BLaER1 (cell line): ENCODE measurements at regions not wholly inside any gene's neighbourhood (a gene's known extent, or its start where the extent isn't known, plus 50 kb on each side); places are given as distances from the start of the nearest gene placed in this dataset.

Experiments
- H3K27ac ChIP-seq: shearing (Covaris generic); formaldehyde crosslinking; 2 replicates; pipeline ENCODE4 v1.8.1; 2022
- H3K27me3 ChIP-seq: shearing (Covaris generic); formaldehyde crosslinking; 2 replicates; pipeline ENCODE4 v1.8.1; 2022
- H3K36me3 ChIP-seq: shearing (Covaris generic); formaldehyde crosslinking; 2 replicates; pipeline ENCODE4 v1.8.1; 2022
- H3K4me1 ChIP-seq: shearing (Covaris generic); formaldehyde crosslinking; 2 replicates; pipeline ENCODE4 v1.8.1; 2022
- H3K4me2 ChIP-seq: shearing (Covaris generic); formaldehyde crosslinking; 2 replicates; pipeline ENCODE4 v1.8.1; 2022
- H3K4me3 ChIP-seq: shearing (Covaris generic); formaldehyde crosslinking; 2 replicates; pipeline ENCODE4 v1.8.1; 2022
- H3K9ac ChIP-seq: shearing (Covaris generic); formaldehyde crosslinking; 2 replicates; pipeline ENCODE4 v1.8.1; 2022
- H3K9me3 ChIP-seq: shearing (Covaris generic); formaldehyde crosslinking; 2 replicates; pipeline ENCODE4 v1.8.1; 2022
- H4K20me1 ChIP-seq: shearing (Covaris generic); formaldehyde crosslinking; 2 replicates; pipeline ENCODE4 v1.8.1; 2022
- Cebpa-rat ChIP-seq: shearing (Covaris generic); IDR thresholded peaks from 2 replicates; pipeline ENCODE4 v1.8.1; 2022

DNA sequence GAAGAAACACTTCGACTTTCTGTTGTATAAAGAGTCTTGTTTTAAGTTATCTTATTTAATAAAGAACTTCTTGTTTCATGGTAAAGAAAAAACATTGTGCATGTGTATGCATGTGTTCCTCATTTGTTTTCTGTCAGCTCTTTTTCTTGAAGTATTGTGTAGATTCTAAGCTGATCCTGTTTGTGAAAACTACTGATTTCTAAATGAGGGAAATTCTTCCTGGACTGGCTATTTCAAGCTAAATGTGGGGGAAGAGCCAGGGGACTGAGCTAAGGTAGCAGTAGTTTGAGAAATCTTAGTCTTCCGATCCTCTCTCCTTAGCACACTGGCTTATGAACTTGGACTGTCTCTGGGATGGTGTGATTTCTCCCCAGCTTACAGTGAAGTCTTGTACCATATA, 56.4 kb upstream of the RBMS1 start:
- Histone ChIP-seq H3K4me1 (no peaks in the 10 kb centered on the region), H3K4me2 (no peak overlapping the region), H3K4me3 (no peak overlapping the region), H3K36me3 (no peaks in the 10 kb centered on the region), H3K27me3 (no peaks in the 10 kb centered on the region), H4K20me1 (no peaks in the 10 kb centered on the region), H3K9me3 (no peaks in the 10 kb centered on the region), H3K9ac (no peak overlapping the region), H3K27ac (no peak overlapping the region)
- TF ChIP-seq Cebpa-rat: no peak

DNA sequence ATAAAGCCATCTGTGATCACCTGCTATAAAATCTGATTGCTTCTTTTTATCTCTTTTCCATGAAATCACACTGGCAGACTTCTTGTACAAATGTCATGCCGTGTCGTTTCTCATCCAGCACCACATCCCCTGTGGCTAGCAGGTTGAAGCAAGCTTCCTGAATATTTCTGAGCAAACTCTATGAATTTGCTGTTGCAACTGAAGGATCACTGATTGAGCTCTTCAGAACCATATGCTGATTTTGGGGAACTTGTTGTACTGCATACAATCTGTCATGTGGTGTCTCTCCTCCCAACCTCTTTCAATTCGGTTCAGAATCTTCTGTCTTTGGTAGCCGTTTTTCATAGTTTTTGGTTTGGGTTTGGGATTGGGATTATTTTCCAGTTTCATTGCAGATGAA, 57.7 kb upstream of the RBMS1 start:
- no peak overlapping the region for H3K4me2 ChIP-seq
- no peaks in the 10 kb centered on the region for H3K9me3 ChIP-seq
- H3K4me3 ChIP-seq: no peak overlapping the region
- no peak overlapping the region for H3K9ac ChIP-seq
- TF ChIP-seq Cebpa-rat: no peak
- H3K36me3 ChIP-seq: no peaks in the 10 kb centered on the region
- H3K27me3 ChIP-seq: no peaks in the 10 kb centered on the region
- H3K4me1 ChIP-seq: no peaks in the 10 kb centered on the region
- no peak overlapping the region for H3K27ac ChIP-seq
- no peaks in the 10 kb centered on the region for H4K20me1 ChIP-seq

DNA sequence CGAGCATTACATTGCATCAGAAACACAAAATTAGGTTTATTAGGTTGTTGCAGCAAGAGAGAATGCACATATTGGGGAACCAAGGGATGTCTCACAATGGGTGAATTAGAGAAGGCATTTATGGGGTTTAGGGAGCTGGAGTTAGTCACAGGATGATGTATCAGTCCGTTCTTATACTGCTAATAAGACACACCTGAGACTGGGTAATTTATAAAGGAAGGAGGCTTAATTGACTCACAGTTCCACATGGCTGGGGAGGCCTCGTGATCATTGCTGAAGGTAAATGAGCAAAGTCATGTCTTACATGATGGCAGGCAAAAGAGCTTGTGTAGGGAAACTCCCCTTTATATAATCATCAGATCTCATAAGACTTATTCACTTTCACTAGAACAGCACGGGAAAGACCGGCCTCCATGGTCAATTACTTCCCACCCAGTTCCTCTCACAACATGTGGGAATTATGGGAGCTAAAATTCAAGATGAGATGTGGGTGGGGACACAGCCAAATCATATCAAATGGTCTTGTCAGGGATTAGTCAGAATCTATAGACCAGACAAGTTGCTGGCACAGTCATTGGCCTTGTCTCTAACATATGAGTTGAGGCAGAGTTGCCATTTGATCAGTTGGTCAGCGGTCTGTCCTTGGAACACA, 61.9 kb upstream of the RBMS1 start:
- Histone ChIP-seq H3K4me1 (no peaks in the 10 kb centered on the region), H3K9ac (no peak overlapping the region), H3K4me3 (no peak overlapping the region), H3K27me3 (no peaks in the 10 kb centered on the region), H4K20me1 (no peaks in the 10 kb centered on the region), H3K27ac (no peak overlapping the region), H3K36me3 (no peaks in the 10 kb centered on the region), H3K9me3 (no peaks in the 10 kb centered on the region), H3K4me2 (no peak overlapping the region)
- TF ChIP-seq Cebpa-rat: no peak

DNA sequence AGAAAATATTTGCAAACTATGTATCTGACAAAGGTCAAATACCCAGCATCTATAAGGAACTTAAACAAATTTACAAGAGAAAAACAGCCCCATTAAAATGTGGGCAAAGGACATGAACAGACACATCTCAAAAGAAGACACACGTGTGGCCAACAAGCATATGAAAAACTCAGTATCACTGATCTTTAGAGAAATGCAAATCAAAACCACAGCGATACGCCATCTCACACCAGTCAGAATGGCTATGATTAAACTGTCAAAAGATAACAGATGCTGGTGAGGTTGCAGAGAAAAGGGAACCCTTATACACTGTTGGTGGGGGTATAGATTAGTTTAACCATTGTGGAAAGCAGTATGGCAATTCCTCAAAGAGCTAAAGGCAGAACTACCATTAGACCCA, 64.3 kb upstream of the RBMS1 start:
- no peak overlapping the region for H3K4me2 ChIP-seq
- no peak overlapping the region for H3K27ac ChIP-seq
- no peak overlapping the region for H3K9ac ChIP-seq
- H3K9me3 ChIP-seq: no peaks in the 10 kb centered on the region
- TF ChIP-seq Cebpa-rat: no peak
- no peaks in the 10 kb centered on the region for H4K20me1 ChIP-seq
- H3K4me3 ChIP-seq: no peak overlapping the region
- H3K36me3 ChIP-seq: no peaks in the 10 kb centered on the region
- no peaks in the 10 kb centered on the region for H3K27me3 ChIP-seq
- no peaks in the 10 kb centered on the region for H3K4me1 ChIP-seq

DNA sequence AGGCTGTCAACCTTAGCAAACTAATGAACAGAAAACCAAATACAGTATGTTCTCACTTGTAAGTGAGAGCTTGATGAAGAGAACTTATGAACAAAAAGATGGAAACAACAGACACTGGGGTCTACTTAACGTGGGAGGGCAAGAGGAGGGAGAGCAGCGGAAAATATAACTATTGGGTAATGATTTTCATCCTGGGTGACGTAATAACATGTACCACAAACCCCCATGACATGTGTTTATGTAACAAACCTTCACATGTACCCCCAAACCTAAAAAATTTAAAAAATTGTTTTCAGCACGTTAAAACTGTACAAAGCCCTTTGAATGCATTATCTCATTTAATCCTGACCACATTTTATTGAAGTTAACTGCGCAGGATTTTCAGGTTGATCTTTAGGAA, 64.9 kb upstream of the RBMS1 start:
- H3K4me1 ChIP-seq: no peaks in the 10 kb centered on the region
- no peak overlapping the region for H3K4me2 ChIP-seq
- H3K27ac ChIP-seq: no peak overlapping the region
- no peaks in the 10 kb centered on the region for H3K27me3 ChIP-seq
- H3K9me3 ChIP-seq: no peaks in the 10 kb centered on the region
- H3K36me3 ChIP-seq: no peaks in the 10 kb centered on the region
- H3K9ac ChIP-seq: no peak overlapping the region
- no peak for TF ChIP-seq Cebpa-rat
- H4K20me1 ChIP-seq: no peaks in the 10 kb centered on the region
- H3K4me3 ChIP-seq: no peak overlapping the region

DNA sequence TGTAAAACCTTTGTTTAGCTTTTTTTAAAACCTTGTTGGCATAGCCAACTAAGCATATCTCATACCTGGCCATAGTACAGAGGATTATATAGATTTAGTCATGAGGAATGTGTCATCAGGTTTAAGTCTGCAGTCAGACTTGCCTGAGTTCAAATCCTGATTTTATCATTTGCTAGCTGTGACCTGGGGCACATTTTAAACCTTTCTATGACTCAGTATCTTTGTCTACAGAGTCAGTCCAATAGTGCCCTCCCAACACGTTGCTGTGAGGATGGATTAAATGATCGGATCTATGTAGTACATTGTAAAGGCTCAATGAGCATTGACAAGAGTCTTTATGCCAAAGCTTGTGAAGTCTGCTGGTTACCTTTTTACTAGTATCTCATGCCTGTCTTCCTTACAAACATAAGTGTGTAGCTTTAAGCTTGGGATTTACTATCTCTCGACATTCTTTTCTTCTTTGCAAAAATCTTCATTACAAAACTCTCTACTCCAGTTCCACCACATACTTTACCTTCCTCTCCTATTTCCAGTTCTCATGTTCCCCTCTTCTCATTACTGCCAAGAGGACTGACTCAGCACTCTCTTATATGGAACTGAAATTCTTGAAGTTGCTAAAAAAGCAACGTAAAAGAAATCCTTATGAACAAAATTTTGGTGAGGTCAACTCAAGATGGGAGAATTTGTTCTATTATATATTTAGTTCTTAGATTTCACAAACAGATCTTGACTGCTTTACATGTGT, 68.1 kb upstream of the RBMS1 start:
- H3K27me3 ChIP-seq: no peaks in the 10 kb centered on the region
- H4K20me1 ChIP-seq: no peaks in the 10 kb centered on the region
- no peaks in the 10 kb centered on the region for H3K36me3 ChIP-seq
- H3K4me1 ChIP-seq: no peaks in the 10 kb centered on the region
- no peak overlapping the region for H3K4me3 ChIP-seq
- H3K4me2 ChIP-seq: no peak overlapping the region
- no peak overlapping the region for H3K9ac ChIP-seq
- H3K9me3 ChIP-seq: no peaks in the 10 kb centered on the region
- TF ChIP-seq Cebpa-rat: no peak
- H3K27ac ChIP-seq: no peak overlapping the region

DNA sequence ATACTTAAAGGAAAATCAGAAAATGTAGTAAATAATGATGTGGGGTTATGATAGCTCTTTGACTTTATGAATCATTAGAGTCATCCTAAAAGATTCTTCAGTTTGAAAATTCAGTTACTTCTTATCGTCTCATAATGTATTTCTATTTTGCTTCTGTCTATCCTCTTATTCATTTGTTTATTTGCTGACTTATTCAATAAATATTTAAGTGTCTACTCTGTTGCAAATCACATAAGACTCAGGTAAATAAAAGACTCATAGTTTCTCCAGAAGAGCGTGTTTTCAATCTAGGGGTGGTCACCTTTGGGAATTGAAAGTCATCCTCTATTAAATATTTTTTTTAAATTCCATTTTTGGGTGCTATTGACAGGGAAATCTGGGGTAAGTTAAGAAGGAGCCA, 69.1 kb upstream of the RBMS1 start:
- Histone ChIP-seq H3K9me3 (no peaks in the 10 kb centered on the region), H3K27me3 (no peaks in the 10 kb centered on the region), H4K20me1 (no peaks in the 10 kb centered on the region), H3K27ac (no peak overlapping the region), H3K9ac (no peak overlapping the region), H3K4me2 (no peak overlapping the region), H3K4me3 (no peak overlapping the region), H3K4me1 (no peaks in the 10 kb centered on the region), H3K36me3 (no peaks in the 10 kb centered on the region)
- TF ChIP-seq Cebpa-rat: no peak

DNA sequence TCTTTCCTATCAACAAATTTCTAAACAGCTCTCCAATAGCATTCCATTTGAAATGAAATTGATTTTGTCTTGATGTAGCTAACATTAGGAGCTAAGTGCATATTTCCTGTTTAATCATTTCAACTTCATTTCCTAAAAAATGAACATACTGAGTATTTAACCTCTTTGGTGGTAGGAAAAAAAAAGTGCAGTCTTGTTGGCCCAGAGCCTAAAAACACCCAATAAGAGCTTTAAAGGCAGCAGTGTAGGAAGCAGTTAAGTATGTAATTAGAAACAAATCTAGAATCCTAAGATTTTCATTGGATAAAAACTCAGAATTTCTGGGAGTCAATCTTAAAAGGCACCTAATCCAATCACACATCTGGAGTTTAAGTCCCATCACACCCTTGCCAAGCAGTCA, 71.0 kb upstream of the RBMS1 start:
- H3K27ac ChIP-seq: no peak overlapping the region
- no peak overlapping the region for H3K4me2 ChIP-seq
- no peak for TF ChIP-seq Cebpa-rat
- H4K20me1 ChIP-seq: no peaks in the 10 kb centered on the region
- H3K36me3 ChIP-seq: no peaks in the 10 kb centered on the region
- H3K4me3 ChIP-seq: no peak overlapping the region
- H3K9me3 ChIP-seq: no peaks in the 10 kb centered on the region
- H3K9ac ChIP-seq: no peak overlapping the region
- H3K27me3 ChIP-seq: no peaks in the 10 kb centered on the region
- H3K4me1 ChIP-seq: no peaks in the 10 kb centered on the region

DNA sequence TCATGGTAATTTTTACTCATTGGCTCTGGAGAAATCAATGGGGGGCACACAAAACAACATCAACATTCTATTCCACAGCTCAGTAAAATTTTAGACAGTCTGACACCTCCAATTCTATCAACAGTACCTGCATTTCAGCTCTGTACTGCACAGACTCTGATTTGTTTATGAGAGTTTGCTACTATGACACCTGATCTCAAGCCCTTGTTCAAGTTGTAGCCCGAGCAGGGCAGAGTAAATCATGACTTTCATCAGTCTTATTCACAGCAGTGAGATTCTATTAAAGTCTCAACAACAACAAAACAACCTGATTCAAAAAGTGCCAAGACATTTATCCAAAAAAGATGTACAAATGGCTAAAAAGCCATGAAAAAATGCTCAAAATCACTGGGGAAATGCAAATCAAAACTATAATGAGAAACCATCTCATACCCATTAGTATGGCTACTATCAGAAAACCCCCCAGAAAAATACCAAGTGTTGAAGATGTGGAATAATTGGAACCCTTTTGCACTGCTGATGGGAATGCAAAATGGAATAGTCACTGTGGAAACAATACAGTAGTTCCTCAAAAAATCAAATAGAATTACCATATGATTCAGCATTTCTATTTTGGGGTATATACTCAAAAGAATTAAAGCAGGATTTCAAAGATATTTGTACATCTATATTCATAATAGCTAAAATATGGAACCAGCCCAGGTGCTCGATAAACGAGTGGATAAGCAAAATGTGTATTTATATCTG, 71.7 kb upstream of the RBMS1 start:
- H3K4me3 ChIP-seq: no peak overlapping the region
- no peaks in the 10 kb centered on the region for H3K36me3 ChIP-seq
- H4K20me1 ChIP-seq: no peaks in the 10 kb centered on the region
- H3K4me2 ChIP-seq: no peak overlapping the region
- no peaks in the 10 kb centered on the region for H3K9me3 ChIP-seq
- H3K4me1 ChIP-seq: no peaks in the 10 kb centered on the region
- no peak for TF ChIP-seq Cebpa-rat
- no peak overlapping the region for H3K9ac ChIP-seq
- no peak overlapping the region for H3K27ac ChIP-seq
- no peaks in the 10 kb centered on the region for H3K27me3 ChIP-seq

DNA sequence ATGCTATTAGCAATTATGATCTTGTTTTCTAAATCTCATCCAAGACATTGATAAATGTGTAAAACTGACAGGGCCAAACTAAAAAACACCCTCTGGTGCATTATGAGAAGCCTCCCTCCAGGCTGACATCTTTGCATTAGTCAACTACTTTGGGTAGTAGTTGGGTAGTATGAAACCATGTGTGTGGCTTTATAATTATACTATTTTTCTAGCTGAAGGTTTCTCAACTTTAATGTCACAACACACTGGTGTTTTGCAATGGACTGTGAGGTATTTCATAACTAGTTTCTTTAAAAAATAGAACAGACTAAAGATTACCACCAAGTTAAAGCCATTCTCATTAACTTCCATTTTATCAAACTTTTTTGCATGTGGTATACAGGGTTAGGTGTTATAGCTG, 73.1 kb upstream of the RBMS1 start:
- Histone ChIP-seq H3K9me3 (no peaks in the 10 kb centered on the region), H4K20me1 (no peaks in the 10 kb centered on the region), H3K4me3 (no peak overlapping the region), H3K4me2 (no peak overlapping the region), H3K27ac (no peak overlapping the region), H3K36me3 (no peaks in the 10 kb centered on the region), H3K9ac (no peak overlapping the region), H3K27me3 (no peaks in the 10 kb centered on the region), H3K4me1 (no peaks in the 10 kb centered on the region)
- no peak for TF ChIP-seq Cebpa-rat
